ENCODE measurements at regions not wholly inside any gene's neighbourhood (a gene's known extent, or its start where the extent isn't known, plus 50 kb on each side); places are given as distances from the start of the nearest gene placed in this dataset.

DNA sequence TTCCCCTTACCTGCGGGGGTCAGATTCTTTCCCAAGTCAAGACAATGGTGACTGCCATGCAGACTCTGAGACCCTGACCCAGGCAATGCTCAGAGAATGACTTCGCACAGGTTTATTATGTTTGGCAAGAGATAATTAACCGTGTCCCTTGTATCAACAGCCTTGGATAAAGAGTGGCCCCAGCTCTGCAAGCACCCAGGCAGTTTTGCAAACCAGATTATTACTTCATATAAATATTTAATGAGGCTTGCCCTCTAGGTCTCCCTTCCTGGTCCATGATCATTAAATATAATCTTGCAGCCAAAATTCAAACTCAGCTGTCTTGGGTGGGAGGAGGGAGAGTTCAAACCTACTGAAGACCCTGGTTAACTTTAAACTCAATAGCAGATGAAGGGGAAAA is 156.5 kb downstream of the ANKRD60 start:
- Histone ChIP-seq H3K27ac (ENCODE audit: low read depth) (no peak overlapping the region), H3K27me3 (ENCODE audit: insufficient read depth) (no peaks in the 10 kb centered on the region), H3K9me2 (ENCODE audit: insufficient read depth) (no peaks in the 10 kb centered on the region), H3F3A (replicated peaks; ENCODE audit: low read depth) (no peaks in the 10 kb centered on the region), H3K4me2 (no peak overlapping the region), H3K4me3 (no peak overlapping the region), H3K79me2 (replicated peaks; ENCODE audit: insufficient read depth) (no peaks in the 10 kb centered on the region), H4K20me1 (replicated peaks; ENCODE audit: insufficient read depth) (no peaks in the 10 kb centered on the region), H3K36me3 (ENCODE audit: insufficient read depth) (no peaks in the 10 kb centered on the region), H2AFZ (no peak overlapping the region), H3K4me1 (ENCODE audit: insufficient read depth) (no peaks in the 10 kb centered on the region)
- no peaks in the 10 kb centered on the region for H3K36me3 Mint-ChIP-seq (ENCODE audit: low read depth)
- DNase-seq (ENCODE audit: low spot score) (no peak), ATAC-seq (no peak)
- H3K27me3 Mint-ChIP-seq (ENCODE audit: insufficient read depth, low read depth, poor library complexity) = peaks cover 5% of the 10 kb centered on the region
- TF ChIP-seq POLR2AphosphoS5 (IDR thresholded peaks at IDR 0.05; ENCODE audit: low read depth) (no peak), STAT1 (IDR thresholded peaks at IDR 0.05; ENCODE audit: unreplicated experiment) (no peak), ETS1 (IDR thresholded peaks at IDR 0.05) (no peak), ZNF331 (CRISPR knock-in tag; IDR thresholded peaks at IDR 0.05; ENCODE audit: low read depth) (no peak), JUNB (IDR thresholded peaks at IDR 0.05; ENCODE audit: unreplicated experiment) (no peak), NANOG (IDR thresholded peaks at IDR 0.05; ENCODE audit: borderline replicate concordance) (no peak), ZNF114 (CRISPR knock-in tag; IDR thresholded peaks at IDR 0.05) (no peak), CREB1 (CRISPR knock-in tag; IDR thresholded peaks at IDR 0.05; ENCODE audit: low read depth) (no peak), EZH2 (IDR thresholded peaks at IDR 0.05; ENCODE audit: low read depth, unreplicated experiment) (no peak), EZH2phosphoT487 (IDR thresholded peaks at IDR 0.05; ENCODE audit: unreplicated experiment) (no peak)
- TF ChIP-seq, protein P1, sequence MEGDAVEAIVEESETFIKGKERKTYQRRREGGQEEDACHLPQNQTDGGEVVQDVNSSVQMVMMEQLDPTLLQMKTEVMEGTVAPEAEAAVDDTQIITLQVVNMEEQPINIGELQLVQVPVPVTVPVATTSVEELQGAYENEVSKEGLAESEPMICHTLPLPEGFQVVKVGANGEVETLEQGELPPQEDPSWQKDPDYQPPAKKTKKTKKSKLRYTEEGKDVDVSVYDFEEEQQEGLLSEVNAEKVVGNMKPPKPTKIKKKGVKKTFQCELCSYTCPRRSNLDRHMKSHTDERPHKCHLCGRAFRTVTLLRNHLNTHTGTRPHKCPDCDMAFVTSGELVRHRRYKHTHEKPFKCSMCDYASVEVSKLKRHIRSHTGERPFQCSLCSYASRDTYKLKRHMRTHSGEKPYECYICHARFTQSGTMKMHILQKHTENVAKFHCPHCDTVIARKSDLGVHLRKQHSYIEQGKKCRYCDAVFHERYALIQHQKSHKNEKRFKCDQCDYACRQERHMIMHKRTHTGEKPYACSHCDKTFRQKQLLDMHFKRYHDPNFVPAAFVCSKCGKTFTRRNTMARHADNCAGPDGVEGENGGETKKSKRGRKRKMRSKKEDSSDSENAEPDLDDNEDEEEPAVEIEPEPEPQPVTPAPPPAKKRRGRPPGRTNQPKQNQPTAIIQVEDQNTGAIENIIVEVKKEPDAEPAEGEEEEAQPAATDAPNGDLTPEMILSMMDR (conservative IDR thresholded peaks at IDR 0.05; ENCODE audit: low read depth in 2 of 2) = no peak
- TF ChIP-seq, protein P2, sequence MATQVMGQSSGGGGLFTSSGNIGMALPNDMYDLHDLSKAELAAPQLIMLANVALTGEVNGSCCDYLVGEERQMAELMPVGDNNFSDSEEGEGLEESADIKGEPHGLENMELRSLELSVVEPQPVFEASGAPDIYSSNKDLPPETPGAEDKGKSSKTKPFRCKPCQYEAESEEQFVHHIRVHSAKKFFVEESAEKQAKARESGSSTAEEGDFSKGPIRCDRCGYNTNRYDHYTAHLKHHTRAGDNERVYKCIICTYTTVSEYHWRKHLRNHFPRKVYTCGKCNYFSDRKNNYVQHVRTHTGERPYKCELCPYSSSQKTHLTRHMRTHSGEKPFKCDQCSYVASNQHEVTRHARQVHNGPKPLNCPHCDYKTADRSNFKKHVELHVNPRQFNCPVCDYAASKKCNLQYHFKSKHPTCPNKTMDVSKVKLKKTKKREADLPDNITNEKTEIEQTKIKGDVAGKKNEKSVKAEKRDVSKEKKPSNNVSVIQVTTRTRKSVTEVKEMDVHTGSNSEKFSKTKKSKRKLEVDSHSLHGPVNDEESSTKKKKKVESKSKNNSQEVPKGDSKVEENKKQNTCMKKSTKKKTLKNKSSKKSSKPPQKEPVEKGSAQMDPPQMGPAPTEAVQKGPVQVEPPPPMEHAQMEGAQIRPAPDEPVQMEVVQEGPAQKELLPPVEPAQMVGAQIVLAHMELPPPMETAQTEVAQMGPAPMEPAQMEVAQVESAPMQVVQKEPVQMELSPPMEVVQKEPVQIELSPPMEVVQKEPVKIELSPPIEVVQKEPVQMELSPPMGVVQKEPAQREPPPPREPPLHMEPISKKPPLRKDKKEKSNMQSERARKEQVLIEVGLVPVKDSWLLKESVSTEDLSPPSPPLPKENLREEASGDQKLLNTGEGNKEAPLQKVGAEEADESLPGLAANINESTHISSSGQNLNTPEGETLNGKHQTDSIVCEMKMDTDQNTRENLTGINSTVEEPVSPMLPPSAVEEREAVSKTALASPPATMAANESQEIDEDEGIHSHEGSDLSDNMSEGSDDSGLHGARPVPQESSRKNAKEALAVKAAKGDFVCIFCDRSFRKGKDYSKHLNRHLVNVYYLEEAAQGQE (IDR thresholded peaks at IDR 0.05; ENCODE audit: unreplicated experiment) = no peak
- TF ChIP-seq, protein P3, sequence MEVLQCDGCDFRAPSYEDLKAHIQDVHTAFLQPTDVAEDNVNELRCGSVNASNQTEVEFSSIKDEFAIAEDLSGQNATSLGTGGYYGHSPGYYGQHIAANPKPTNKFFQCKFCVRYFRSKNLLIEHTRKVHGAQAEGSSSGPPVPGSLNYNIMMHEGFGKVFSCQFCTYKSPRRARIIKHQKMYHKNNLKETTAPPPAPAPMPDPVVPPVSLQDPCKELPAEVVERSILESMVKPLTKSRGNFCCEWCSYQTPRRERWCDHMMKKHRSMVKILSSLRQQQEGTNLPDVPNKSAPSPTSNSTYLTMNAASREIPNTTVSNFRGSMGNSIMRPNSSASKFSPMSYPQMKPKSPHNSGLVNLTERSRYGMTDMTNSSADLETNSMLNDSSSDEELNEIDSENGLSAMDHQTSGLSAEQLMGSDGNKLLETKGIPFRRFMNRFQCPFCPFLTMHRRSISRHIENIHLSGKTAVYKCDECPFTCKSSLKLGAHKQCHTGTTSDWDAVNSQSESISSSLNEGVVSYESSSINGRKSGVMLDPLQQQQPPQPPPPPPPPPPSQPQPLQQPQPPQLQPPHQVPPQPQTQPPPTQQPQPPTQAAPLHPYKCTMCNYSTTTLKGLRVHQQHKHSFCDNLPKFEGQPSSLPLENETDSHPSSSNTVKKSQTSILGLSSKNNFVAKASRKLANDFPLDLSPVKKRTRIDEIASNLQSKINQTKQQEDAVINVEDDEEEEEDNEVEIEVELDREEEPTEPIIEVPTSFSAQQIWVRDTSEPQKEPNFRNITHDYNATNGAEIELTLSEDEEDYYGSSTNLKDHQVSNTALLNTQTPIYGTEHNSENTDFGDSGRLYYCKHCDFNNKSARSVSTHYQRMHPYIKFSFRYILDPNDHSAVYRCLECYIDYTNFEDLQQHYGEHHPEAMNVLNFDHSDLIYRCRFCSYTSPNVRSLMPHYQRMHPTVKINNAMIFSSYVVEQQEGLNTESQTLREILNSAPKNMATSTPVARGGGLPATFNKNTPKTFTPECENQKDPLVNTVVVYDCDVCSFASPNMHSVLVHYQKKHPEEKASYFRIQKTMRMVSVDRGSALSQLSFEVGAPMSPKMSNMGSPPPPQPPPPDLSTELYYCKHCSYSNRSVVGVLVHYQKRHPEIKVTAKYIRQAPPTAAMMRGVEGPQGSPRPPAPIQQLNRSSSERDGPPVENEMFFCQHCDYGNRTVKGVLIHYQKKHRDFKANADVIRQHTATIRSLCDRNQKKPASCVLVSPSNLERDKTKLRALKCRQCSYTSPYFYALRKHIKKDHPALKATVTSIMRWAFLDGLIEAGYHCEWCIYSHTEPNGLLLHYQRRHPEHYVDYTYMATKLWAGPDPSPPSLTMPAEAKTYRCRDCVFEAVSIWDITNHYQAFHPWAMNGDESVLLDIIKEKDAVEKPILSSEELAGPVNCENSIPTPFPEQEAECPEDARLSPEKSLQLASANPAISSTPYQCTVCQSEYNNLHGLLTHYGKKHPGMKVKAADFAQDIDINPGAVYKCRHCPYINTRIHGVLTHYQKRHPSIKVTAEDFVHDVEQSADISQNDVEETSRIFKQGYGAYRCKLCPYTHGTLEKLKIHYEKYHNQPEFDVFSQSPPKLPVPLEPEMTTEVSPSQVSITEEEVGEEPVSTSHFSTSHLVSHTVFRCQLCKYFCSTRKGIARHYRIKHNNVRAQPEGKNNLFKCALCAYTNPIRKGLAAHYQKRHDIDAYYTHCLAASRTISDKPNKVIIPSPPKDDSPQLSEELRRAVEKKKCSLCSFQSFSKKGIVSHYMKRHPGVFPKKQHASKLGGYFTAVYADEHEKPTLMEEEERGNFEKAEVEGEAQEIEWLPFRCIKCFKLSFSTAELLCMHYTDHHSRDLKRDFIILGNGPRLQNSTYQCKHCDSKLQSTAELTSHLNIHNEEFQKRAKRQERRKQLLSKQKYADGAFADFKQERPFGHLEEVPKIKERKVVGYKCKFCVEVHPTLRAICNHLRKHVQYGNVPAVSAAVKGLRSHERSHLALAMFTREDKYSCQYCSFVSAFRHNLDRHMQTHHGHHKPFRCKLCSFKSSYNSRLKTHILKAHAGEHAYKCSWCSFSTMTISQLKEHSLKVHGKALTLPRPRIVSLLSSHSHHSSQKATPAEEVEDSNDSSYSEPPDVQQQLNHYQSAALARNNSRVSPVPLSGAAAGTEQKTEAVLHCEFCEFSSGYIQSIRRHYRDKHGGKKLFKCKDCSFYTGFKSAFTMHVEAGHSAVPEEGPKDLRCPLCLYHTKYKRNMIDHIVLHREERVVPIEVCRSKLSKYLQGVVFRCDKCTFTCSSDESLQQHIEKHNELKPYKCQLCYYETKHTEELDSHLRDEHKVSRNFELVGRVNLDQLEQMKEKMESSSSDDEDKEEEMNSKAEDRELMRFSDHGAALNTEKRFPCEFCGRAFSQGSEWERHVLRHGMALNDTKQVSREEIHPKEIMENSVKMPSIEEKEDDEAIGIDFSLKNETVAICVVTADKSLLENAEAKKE (CRISPR knock-in tag; IDR thresholded peaks at IDR 0.05) = no peak
- H3K4me1 Mint-ChIP-seq = peaks cover 4% of the 10 kb centered on the region; the same call in 1 of the 3 replicates
- H3K27ac Mint-ChIP-seq = no peak overlapping the region
- no peak overlapping the region for H3K4me3 Mint-ChIP-seq
- 0 out of 3 replicates have a peak, but pooled peaks cover under 1% of the 10 kb centered on the region for H3K9me3 Mint-ChIP-seq
